HL-60 (cell line): ENCODE measurements at regions not wholly inside any gene's neighbourhood (a gene's known extent, or its start where the extent isn't known, plus 50 kb on each side); places are given as distances from the start of the nearest gene placed in this dataset.
A peak's percentile ranks its signal among the peaks of the same experiment; 100 is the strongest.

Experiments used
- DNase-seq, 2 experiments: peaks; one replicate each; pipeline ENCODE4 v3.0.0-alpha.2; 2010 to 2020; ENCODE audit warnings: low read depth in 1 of 2, low spot score in 1 of 2
- H3K27ac ChIP-seq: fragments of 250-450 bp; sonication (Bioruptor Pico); replicated peaks from 2 replicates; pipeline ENCODE4 v1.5.1; 2020; ENCODE audit warnings: mild to moderate bottlenecking, moderate library complexity
- H3K27me3 ChIP-seq: fragments of 250-450 bp; sonication (Bioruptor Pico); 2 replicates; pipeline ENCODE4 v1.5.1; 2021; ENCODE audit warnings: mild to moderate bottlenecking, moderate library complexity; ENCODE audit not compliant: insufficient read depth, poor library complexity, severe bottlenecking
- H3K4me3 ChIP-seq: replicated peaks from 2 replicates; pipeline ENCODE4 v1.5.1; 2011; ENCODE audit warnings: mild to moderate bottlenecking, control low read depth, low read length; ENCODE audit not compliant: insufficient read depth
- CTCF ChIP-seq: IDR thresholded peaks from one replicate; pipeline ENCODE4 v1.5.1; 2011; ENCODE audit warnings: low read length, control low read depth, inconsistent platforms; ENCODE audit not compliant: insufficient read depth
- GABPA ChIP-seq: IDR thresholded peaks from 2 replicates; pipeline ENCODE4 v1.6.1; 2012; ENCODE audit warnings: low read depth
- POLR2AphosphoS5 ChIP-seq: IDR thresholded peaks from 2 replicates; pipeline ENCODE4 v1.6.1; 2012; ENCODE audit warnings: low read depth
- SPI1 ChIP-seq: IDR thresholded peaks from 2 replicates; pipeline ENCODE4 v1.6.1; 2012; ENCODE audit warnings: low read depth, mild to moderate bottlenecking, borderline replicate concordance
- TF ChIP-seq, protein P1 (sequence below): IDR thresholded peaks from 2 replicates; pipeline ENCODE4 v1.6.1; 2012; ENCODE audit warnings: low read depth; ENCODE audit not compliant: insufficient replicate concordance

DNA sequence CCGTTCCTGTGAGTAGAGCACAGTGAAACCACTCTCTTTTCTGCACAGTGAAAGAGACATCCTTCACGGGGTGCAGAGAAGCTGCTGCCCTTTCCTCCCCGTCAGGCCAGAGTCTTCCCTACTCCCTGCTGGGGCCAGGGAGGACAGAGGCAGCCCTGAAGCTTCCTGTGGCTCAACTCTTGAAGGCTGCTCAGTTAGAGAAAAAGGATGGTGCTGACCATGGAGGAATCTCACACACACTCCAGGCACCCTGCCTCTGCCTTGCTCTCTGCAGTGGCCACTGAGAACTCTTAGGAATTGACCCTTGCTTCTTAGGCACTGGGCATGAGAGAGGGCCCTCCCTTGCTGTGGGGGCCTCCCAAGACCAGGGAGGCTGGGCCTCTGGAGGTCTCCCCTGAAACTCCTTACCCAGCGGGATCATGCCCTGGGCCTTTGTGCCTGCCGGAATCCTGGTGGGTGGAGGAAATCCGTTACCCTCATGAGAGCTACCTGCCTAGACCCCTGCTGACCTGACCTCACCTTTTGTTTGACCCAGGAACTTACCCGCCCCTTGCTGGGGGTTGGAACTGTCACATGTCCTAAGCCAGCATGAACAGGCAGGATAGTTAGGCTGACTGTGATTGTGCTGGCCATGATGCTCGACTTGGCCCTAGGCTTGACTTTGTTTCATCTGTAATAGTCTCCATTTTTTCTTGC lies 65.0 kb upstream of the CD93 start:
- no peak for DNase-seq
- H3K27me3 ChIP-seq = no peaks in the 10 kb centered on the region
- TF ChIP-seq POLR2AphosphoS5 (no peak), GABPA (no peak), CTCF (no peak), SPI1 (no peak)
- TF ChIP-seq, protein P1, sequence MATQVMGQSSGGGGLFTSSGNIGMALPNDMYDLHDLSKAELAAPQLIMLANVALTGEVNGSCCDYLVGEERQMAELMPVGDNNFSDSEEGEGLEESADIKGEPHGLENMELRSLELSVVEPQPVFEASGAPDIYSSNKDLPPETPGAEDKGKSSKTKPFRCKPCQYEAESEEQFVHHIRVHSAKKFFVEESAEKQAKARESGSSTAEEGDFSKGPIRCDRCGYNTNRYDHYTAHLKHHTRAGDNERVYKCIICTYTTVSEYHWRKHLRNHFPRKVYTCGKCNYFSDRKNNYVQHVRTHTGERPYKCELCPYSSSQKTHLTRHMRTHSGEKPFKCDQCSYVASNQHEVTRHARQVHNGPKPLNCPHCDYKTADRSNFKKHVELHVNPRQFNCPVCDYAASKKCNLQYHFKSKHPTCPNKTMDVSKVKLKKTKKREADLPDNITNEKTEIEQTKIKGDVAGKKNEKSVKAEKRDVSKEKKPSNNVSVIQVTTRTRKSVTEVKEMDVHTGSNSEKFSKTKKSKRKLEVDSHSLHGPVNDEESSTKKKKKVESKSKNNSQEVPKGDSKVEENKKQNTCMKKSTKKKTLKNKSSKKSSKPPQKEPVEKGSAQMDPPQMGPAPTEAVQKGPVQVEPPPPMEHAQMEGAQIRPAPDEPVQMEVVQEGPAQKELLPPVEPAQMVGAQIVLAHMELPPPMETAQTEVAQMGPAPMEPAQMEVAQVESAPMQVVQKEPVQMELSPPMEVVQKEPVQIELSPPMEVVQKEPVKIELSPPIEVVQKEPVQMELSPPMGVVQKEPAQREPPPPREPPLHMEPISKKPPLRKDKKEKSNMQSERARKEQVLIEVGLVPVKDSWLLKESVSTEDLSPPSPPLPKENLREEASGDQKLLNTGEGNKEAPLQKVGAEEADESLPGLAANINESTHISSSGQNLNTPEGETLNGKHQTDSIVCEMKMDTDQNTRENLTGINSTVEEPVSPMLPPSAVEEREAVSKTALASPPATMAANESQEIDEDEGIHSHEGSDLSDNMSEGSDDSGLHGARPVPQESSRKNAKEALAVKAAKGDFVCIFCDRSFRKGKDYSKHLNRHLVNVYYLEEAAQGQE = no peak
- no peak overlapping the region for H3K4me3 ChIP-seq
- H3K27ac ChIP-seq = peak overlapping the region; percentile 38

DNA sequence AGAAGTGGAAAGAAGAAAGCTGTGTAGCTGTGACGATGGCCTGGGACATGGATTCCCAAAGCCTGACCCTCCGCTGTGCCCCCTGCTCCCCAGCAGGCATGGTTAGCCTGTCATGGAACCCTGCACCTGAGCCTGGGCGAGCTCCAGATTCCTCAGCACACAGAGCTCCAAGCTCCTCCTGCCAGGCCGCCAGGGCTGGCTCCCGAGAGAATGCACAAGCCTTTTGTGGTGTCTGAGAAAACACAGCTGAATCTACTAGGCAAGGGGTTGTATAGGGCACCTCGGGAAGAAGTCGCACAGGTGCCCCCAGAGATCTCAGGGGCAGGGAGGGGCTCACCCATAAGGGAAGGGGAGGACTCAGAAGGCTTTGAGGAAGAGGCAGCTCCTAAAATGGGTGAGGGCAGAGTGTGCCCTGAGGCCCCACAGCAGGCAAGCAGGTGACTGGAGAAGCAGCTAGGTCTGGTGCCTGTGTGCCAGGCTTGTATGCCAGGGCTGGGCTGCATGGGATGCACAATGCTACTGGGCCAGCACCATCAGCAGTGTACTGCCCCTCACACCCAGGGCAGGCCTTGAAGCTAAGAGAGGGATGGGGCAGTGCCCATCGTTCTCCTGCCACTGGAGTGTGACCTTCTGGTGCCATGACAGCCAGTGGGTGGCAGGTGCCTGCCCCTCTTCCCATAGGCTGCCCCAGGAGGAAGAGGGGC lies 64.3 kb upstream of the CD93 start:
- TF ChIP-seq CTCF (no peak), POLR2AphosphoS5 (no peak), SPI1 (no peak), GABPA (no peak)
- TF ChIP-seq, protein P1 = no peak
- no peak for DNase-seq
- Histone ChIP-seq H3K27me3 (no peaks in the 10 kb centered on the region), H3K4me3 (no peak overlapping the region), H3K27ac (peak overlapping the region; percentile 38)

DNA sequence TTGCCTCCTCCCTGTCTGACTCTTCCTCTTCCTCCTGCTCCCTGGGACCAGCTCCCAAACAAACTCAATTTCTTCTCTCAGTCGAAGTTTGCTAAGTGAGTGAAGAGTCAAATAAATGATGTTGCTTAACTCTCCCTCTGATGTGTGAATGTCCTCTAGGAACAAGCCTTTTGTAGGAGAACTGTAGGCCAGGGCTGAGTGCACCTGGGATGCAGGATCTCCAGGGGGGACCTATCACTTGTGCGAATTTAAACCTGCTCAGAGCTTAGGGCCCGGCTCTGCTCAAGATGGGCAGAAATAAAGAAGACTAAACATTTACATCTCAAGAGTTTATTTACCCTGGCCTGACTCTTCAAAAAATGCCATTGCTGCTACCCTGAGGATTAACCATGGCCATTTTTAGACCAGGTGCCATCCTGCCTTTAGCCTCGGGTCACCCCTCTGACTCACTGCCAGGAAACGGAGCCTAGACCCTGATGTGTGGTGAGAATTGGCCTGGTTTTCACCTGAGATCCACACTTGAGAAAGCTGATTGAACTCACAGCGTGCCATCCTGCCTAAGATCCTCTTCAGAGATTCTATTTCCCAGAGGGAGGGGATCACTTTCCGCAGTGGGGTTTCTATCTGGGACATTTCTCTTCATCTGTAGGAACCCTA lies 63.6 kb upstream of the CD93 start:
- Histone ChIP-seq H3K27me3 (no peaks in the 10 kb centered on the region), H3K27ac (peak overlapping the region; percentile 12), H3K4me3 (no peak overlapping the region)
- TF ChIP-seq GABPA (no peak), POLR2AphosphoS5 (no peak), SPI1 (no peak), CTCF (no peak)
- TF ChIP-seq, protein P1 = no peak
- DNase-seq = no peak
